SU-DHL-6 (cell line): ENCODE measurements at regions not wholly inside any gene's neighbourhood (a gene's known extent, or its start where the extent isn't known, plus 50 kb on each side); places are given as distances from the start of the nearest gene placed in this dataset.

Experiments used
- H2AFZ ChIP-seq: fragments of 200-600 bp; sonication (generic); 2 replicates; pipeline ENCODE4 v1.6.1; 2014; ENCODE audit warnings: low read depth, mild to moderate bottlenecking, moderate library complexity, mixed read lengths, antibody characterized with exemption, low read length; ENCODE audit not compliant: severe bottlenecking
- H3F3A ChIP-seq: fragments of 200-600 bp; shearing (Covaris generic); 2 replicates; pipeline ENCODE4 v1.6.0; 2016; ENCODE audit warnings: antibody characterized with exemption, mild to moderate bottlenecking; ENCODE audit not compliant: insufficient read depth
- H3K27ac ChIP-seq: fragments of 200-600 bp; sonication (generic); 2 replicates; pipeline ENCODE4 v1.5.1; 2016; ENCODE audit warnings: low read depth, mild to moderate bottlenecking, low read length, moderate library complexity, mixed read lengths
- H3K27me3 ChIP-seq: fragments of 200-600 bp; sonication (generic), shearing (Covaris generic); 2 replicates; pipeline ENCODE4 v1.6.0; 2014; ENCODE audit warnings: mild to moderate bottlenecking, low read length
- H3K36me3 ChIP-seq: fragments of 200-600 bp; sonication (generic); 2 replicates; pipeline ENCODE4 v1.6.1; 2014; ENCODE audit warnings: mild to moderate bottlenecking, low read length, mixed read lengths
- H3K4me2 ChIP-seq: fragments of 300-600, 200-600 bp; shearing (Covaris generic), sonication (generic); 2 replicates; pipeline ENCODE4 v1.6.0; 2014; ENCODE audit warnings: low read length, low read depth, mild to moderate bottlenecking; ENCODE audit not compliant: poor library complexity, severe bottlenecking
- H3K4me3 ChIP-seq: fragments of 200-600 bp; sonication (generic); 2 replicates; pipeline ENCODE4 v1.5.1; 2014; ENCODE audit warnings: antibody characterized with exemption, low read length, mild to moderate bottlenecking, mixed read lengths; ENCODE audit not compliant: insufficient read depth, poor library complexity, severe bottlenecking
- H3K79me2 ChIP-seq: fragments of 200-600 bp; sonication (generic); 2 replicates; pipeline ENCODE4 v1.6.1; 2014; ENCODE audit warnings: mild to moderate bottlenecking, low read length, moderate library complexity; ENCODE audit not compliant: insufficient read depth
- H3K9ac ChIP-seq: fragments of 200-600 bp; sonication (generic); 2 replicates; pipeline ENCODE4 v1.7.0; 2014; ENCODE audit warnings: mild to moderate bottlenecking, low read length
- H3K9me2 ChIP-seq: fragments of 200-600 bp; sonication (generic); replicated peaks from 2 replicates; pipeline ENCODE4 v1.6.1; 2014; ENCODE audit warnings: low read length; ENCODE audit not compliant: insufficient read depth
- H3K9me3 ChIP-seq: fragments of 200-600 bp; sonication (generic); 2 replicates; pipeline ENCODE4 v1.6.1; 2014; ENCODE audit warnings: low read length, mixed read lengths; ENCODE audit not compliant: insufficient read depth
- H4K20me1 ChIP-seq: fragments of 200-600 bp; sonication (generic); 2 replicates; pipeline ENCODE4 v1.6.1; 2014; ENCODE audit warnings: low read depth, mild to moderate bottlenecking, antibody characterized with exemption, low read length, moderate library complexity, mixed read lengths
- EZH2phosphoT487 ChIP-seq: fragments of 200-600 bp; sonication (generic), shearing (Covaris generic); conservative IDR thresholded peaks from 2 replicates; pipeline ENCODE4 v1.6.1; 2018; ENCODE audit warnings: mild to moderate bottlenecking, antibody characterized with exemption, low read length, moderate library complexity, mixed read lengths
- TF ChIP-seq, protein P1 (sequence below): fragments of 200-600 bp; sonication (generic); IDR thresholded peaks from one replicate; pipeline ENCODE4 v1.5.1; 2017; ENCODE audit warnings: antibody characterized with exemption, mild to moderate bottlenecking, low read length, moderate library complexity; ENCODE audit not compliant: insufficient read depth, poor library complexity, severe bottlenecking

DNA sequence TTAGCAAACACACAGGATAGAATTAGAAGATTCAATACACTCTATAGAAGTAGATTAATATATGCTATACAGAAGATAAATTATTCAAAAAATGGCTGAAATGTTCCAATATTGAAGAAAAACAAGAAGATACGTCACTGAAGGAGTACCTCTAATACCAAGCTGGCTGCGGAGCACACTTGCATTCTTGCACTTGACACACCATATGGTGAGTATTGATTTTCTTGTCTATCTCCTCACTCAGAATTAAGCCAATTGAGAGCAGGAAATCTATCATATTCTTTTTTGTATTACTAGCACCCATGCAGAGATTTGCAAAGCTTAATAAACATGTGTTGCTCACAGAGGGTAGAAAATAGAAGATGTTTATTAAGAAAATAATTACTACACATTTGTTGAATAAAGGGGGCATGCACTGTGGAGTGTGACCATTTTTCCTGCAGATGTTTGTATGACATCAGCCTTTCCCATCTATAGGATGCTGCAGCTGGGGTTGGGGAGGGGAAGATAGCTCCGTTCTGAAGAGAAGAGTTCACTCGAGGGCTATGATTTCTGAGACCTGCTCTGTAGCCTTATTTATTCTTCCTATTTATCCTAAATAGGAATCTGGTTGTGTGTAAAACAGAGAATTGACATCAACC is 318.1 kb downstream of the HHIPL2 start:
- Histone ChIP-seq H3K4me3 (no peak overlapping the region), H3K27me3 (no peaks in the 10 kb centered on the region), H3K27ac (no peak overlapping the region), H4K20me1 (no peaks in the 10 kb centered on the region), H3K79me2 (no peaks in the 10 kb centered on the region), H3F3A (no peaks in the 10 kb centered on the region), H3K9me3 (no peaks in the 10 kb centered on the region), H3K9ac (no peak overlapping the region), H3K4me2 (no peak overlapping the region), H3K36me3 (no peaks in the 10 kb centered on the region), H3K9me2 (no peaks in the 10 kb centered on the region), H2AFZ (no peak overlapping the region)
- no peak for TF ChIP-seq EZH2phosphoT487
- TF ChIP-seq, protein P1, sequence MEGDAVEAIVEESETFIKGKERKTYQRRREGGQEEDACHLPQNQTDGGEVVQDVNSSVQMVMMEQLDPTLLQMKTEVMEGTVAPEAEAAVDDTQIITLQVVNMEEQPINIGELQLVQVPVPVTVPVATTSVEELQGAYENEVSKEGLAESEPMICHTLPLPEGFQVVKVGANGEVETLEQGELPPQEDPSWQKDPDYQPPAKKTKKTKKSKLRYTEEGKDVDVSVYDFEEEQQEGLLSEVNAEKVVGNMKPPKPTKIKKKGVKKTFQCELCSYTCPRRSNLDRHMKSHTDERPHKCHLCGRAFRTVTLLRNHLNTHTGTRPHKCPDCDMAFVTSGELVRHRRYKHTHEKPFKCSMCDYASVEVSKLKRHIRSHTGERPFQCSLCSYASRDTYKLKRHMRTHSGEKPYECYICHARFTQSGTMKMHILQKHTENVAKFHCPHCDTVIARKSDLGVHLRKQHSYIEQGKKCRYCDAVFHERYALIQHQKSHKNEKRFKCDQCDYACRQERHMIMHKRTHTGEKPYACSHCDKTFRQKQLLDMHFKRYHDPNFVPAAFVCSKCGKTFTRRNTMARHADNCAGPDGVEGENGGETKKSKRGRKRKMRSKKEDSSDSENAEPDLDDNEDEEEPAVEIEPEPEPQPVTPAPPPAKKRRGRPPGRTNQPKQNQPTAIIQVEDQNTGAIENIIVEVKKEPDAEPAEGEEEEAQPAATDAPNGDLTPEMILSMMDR: no peak

DNA sequence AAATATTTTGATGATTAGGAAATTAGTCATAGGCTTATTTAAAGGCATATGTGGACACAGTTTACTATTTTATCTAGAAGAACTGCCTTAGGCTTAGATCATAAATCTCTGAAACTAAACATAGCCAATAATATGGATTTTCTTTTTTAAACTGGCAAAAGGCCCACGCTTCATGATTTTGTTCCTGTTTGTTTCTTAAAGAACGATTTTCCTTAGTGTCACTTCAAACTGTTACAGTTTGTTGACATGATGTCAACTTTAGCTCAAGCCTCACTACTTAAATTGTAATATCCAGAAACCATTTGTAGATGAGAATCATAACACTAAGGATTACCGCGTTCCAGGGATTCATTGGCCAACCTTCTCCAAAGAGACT is 322.6 kb downstream of the HHIPL2 start:
- Histone ChIP-seq H3K27ac (no peak overlapping the region), H3K4me2 (no peak overlapping the region), H4K20me1 (no peaks in the 10 kb centered on the region), H3K9ac (no peak overlapping the region), H3K4me3 (no peak overlapping the region), H3K27me3 (no peaks in the 10 kb centered on the region), H3K36me3 (no peaks in the 10 kb centered on the region), H2AFZ (no peak overlapping the region), H3K79me2 (no peaks in the 10 kb centered on the region), H3K9me2 (no peaks in the 10 kb centered on the region), H3F3A (no peaks in the 10 kb centered on the region), H3K9me3 (no peaks in the 10 kb centered on the region)
- no peak for TF ChIP-seq EZH2phosphoT487
- TF ChIP-seq, protein P1: no peak

DNA sequence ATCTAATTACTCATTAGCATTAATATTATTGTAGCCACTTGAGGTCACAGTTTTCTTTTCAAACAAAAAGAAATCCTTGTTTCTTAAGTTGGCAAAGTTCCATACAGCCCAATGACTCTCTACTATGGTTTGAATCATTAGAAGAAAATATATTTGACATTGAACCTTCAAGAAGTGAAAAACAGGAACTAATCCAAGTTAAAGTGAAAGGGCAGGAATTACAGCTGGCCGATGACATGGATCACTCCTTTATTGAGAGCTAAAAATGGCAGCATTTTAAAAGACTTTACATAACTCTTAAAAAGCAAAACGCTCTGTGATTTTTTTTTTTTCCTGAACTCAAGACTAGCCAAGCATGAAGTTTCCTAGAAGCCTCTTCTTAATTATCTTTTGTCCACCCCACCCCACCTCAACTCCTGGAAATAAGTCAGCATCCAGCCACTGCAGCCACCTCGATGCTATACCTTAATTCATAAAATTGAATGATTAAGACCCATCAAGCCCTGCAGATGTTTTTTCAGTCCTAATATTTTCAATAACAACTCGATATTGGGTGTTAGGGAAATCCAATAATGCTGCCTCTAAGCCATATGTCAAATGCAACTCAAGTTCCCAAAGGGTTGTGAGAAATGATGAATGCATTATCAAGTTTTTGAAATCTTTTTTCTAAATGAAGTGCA is 323.1 kb downstream of the HHIPL2 start:
- no peaks in the 10 kb centered on the region for H3K36me3 ChIP-seq
- H3K27me3 ChIP-seq: no peaks in the 10 kb centered on the region
- no peak overlapping the region for H3K27ac ChIP-seq
- H3F3A ChIP-seq: no peaks in the 10 kb centered on the region
- no peak overlapping the region for H3K4me2 ChIP-seq
- H3K79me2 ChIP-seq: no peaks in the 10 kb centered on the region
- H2AFZ ChIP-seq: no peak overlapping the region
- no peak overlapping the region for H3K4me3 ChIP-seq
- H3K9ac ChIP-seq: no peak overlapping the region
- H3K9me2 ChIP-seq: no peaks in the 10 kb centered on the region
- no peaks in the 10 kb centered on the region for H3K9me3 ChIP-seq
- no peaks in the 10 kb centered on the region for H4K20me1 ChIP-seq
- TF ChIP-seq EZH2phosphoT487: no peak
- TF ChIP-seq, protein P1: no peak
